ENCODE measurements at regions not wholly inside any gene's neighbourhood (a gene's known extent, or its start where the extent isn't known, plus 50 kb on each side); places are given as distances from the start of the nearest gene placed in this dataset.

- Histone ChIP-seq H3K9me3 (replicated peaks in 1 of 11) (no peaks in the 10 kb centered on the region), H3K27me3 (no peaks in the 10 kb centered on the region), H3K27ac (no peak overlapping the region), H3K9ac (no peak overlapping the region), H4K20me1 (no peaks in the 10 kb centered on the region), H3K36me3 (no peaks in the 10 kb centered on the region), H3K4me1 (no peaks in the 10 kb centered on the region), H3K4me3 (no peak overlapping the region), H3K4me2 (no peak overlapping the region)
- TF ChIP-seq Cebpa-rat (IDR thresholded peaks at IDR 0.05): no peak
Observed at GRCh38 chr12:17235996-17236395, 630.0 kb upstream of the LMO3 start.

GRCh38 chr12:17215759-17216570 is 610.0 kb upstream of the LMO3 start:
- Histone ChIP-seq H3K4me3 (no peak overlapping the region), H3K4me1 (no peaks in the 10 kb centered on the region), H3K4me2 (no peak overlapping the region), H3K27ac (no peak overlapping the region), H3K36me3 (no peaks in the 10 kb centered on the region), H4K20me1 (no peaks in the 10 kb centered on the region), H3K27me3 (no peaks in the 10 kb centered on the region), H3K9me3 (replicated peaks in 1 of 11) (no peaks in the 10 kb centered on the region), H3K9ac (no peak overlapping the region)
- no peak for TF ChIP-seq Cebpa-rat (IDR thresholded peaks at IDR 0.05)

GRCh38 chr12:17214929-17215328 is 609.0 kb upstream of the LMO3 start:
- TF ChIP-seq Cebpa-rat (IDR thresholded peaks at IDR 0.05): no peak
- H4K20me1 ChIP-seq: no peaks in the 10 kb centered on the region
- H3K27me3 ChIP-seq: no peaks in the 10 kb centered on the region
- H3K4me2 ChIP-seq: no peak overlapping the region
- no peak overlapping the region for H3K27ac ChIP-seq
- no peak overlapping the region for H3K9ac ChIP-seq
- no peak overlapping the region for H3K4me3 ChIP-seq
- no peaks in the 10 kb centered on the region for H3K9me3 ChIP-seq (replicated peaks in 1 of 11)
- no peaks in the 10 kb centered on the region for H3K36me3 ChIP-seq
- H3K4me1 ChIP-seq: no peaks in the 10 kb centered on the region

- Histone ChIP-seq H3K4me3 (no peak overlapping the region), H3K36me3 (no peaks in the 10 kb centered on the region), H3K4me1 (no peaks in the 10 kb centered on the region), H3K4me2 (no peak overlapping the region), H4K20me1 (no peaks in the 10 kb centered on the region), H3K9ac (no peak overlapping the region), H3K9me3 (replicated peaks in 1 of 11) (peaks cover 5 to 17% (median 14%) of the 10 kb centered on the region in 11 experiments; a peak in 16 of 22 replicates), H3K27ac (no peak overlapping the region), H3K27me3 (no peaks in the 10 kb centered on the region)
- no peak for TF ChIP-seq Cebpa-rat (IDR thresholded peaks at IDR 0.05)
Observed at GRCh38 chr12:17206553-17206952, 600.6 kb upstream of the LMO3 start.

GRCh38 chr12:17204289-17205054 is 598.5 kb upstream of the LMO3 start:
- Histone ChIP-seq H3K4me1 (no peaks in the 10 kb centered on the region), H3K4me2 (no peak overlapping the region), H3K27ac (no peak overlapping the region), H3K27me3 (no peaks in the 10 kb centered on the region), H3K9ac (no peak overlapping the region), H3K36me3 (no peaks in the 10 kb centered on the region), H3K9me3 (replicated peaks in 1 of 11) (peaks cover 5 to 17% (median 14%) of the 10 kb centered on the region in 11 experiments; a peak in 16 of 22 replicates), H3K4me3 (no peak overlapping the region), H4K20me1 (no peaks in the 10 kb centered on the region)
- no peak for TF ChIP-seq Cebpa-rat (IDR thresholded peaks at IDR 0.05)

GRCh38 chr12:17203497-17203896 is 597.5 kb upstream of the LMO3 start:
- H3K9ac ChIP-seq: no peak overlapping the region
- no peak overlapping the region for H3K27ac ChIP-seq
- peaks cover 5 to 17% (median 14%) of the 10 kb centered on the region in 11 experiments; a peak in 16 of 22 replicates for H3K9me3 ChIP-seq (replicated peaks in 1 of 11)
- no peak for TF ChIP-seq Cebpa-rat (IDR thresholded peaks at IDR 0.05)
- H3K4me3 ChIP-seq: no peak overlapping the region
- no peaks in the 10 kb centered on the region for H3K36me3 ChIP-seq
- no peaks in the 10 kb centered on the region for H4K20me1 ChIP-seq
- no peaks in the 10 kb centered on the region for H3K27me3 ChIP-seq
- H3K4me2 ChIP-seq: no peak overlapping the region
- H3K4me1 ChIP-seq: no peaks in the 10 kb centered on the region

GRCh38 chr12:17197971-17198370 is 592.0 kb upstream of the LMO3 start:
- no peaks in the 10 kb centered on the region for H3K9me3 ChIP-seq (replicated peaks in 1 of 11)
- H3K36me3 ChIP-seq: no peaks in the 10 kb centered on the region
- H4K20me1 ChIP-seq: no peaks in the 10 kb centered on the region
- H3K27ac ChIP-seq: no peak overlapping the region
- H3K4me3 ChIP-seq: no peak overlapping the region
- H3K4me1 ChIP-seq: no peaks in the 10 kb centered on the region
- H3K4me2 ChIP-seq: no peak overlapping the region
- no peak for TF ChIP-seq Cebpa-rat (IDR thresholded peaks at IDR 0.05)
- H3K27me3 ChIP-seq: no peaks in the 10 kb centered on the region
- no peak overlapping the region for H3K9ac ChIP-seq

- Histone ChIP-seq H3K27me3 (no peaks in the 10 kb centered on the region), H3K4me3 (no peak overlapping the region), H4K20me1 (no peaks in the 10 kb centered on the region), H3K36me3 (no peaks in the 10 kb centered on the region), H3K9ac (no peak overlapping the region), H3K4me1 (no peaks in the 10 kb centered on the region), H3K4me2 (no peak overlapping the region), H3K9me3 (replicated peaks in 1 of 11) (no peaks in the 10 kb centered on the region), H3K27ac (no peak overlapping the region)
- TF ChIP-seq Cebpa-rat (IDR thresholded peaks at IDR 0.05): no peak
Observed at GRCh38 chr12:17192721-17193120, 586.8 kb upstream of the LMO3 start.

GRCh38 chr12:17169726-17170471 is 563.9 kb upstream of the LMO3 start:
- Histone ChIP-seq H3K4me1 (no peaks in the 10 kb centered on the region), H4K20me1 (no peaks in the 10 kb centered on the region), H3K36me3 (no peaks in the 10 kb centered on the region), H3K27me3 (no peaks in the 10 kb centered on the region), H3K9me3 (replicated peaks in 1 of 11) (no peaks in the 10 kb centered on the region), H3K4me3 (no peak overlapping the region), H3K9ac (no peak overlapping the region), H3K4me2 (no peak overlapping the region), H3K27ac (no peak overlapping the region)
- TF ChIP-seq Cebpa-rat (IDR thresholded peaks at IDR 0.05): no peak
